Gastroesophageal sphincter (tissue), 4 donors: ENCODE measurements at regions not wholly inside any gene's neighbourhood (a gene's known extent, or its start where the extent isn't known, plus 50 kb on each side); places are given as distances from the start of the nearest gene placed in this dataset.

Experiments
- ATAC-seq: fragments of 150-250 bp; one replicate; pipeline ENCODE4 v1.9.1; 2016; ENCODE audit warnings: mild to moderate bottlenecking, moderate library complexity
- H3K27ac ChIP-seq, 4 donors: fragments of 200-600 bp; sonication (generic) in 3 of 4; 1 replicate in 3 of 4; 2 replicates in 1 of 4; pipeline ENCODE4 v1.5.1; 2016 to 2019
- H3K27me3 ChIP-seq: fragments of 200-600 bp; sonication (generic); one replicate; pipeline ENCODE4 v1.5.1; 2019
- H3K36me3 ChIP-seq, 2 donors: fragments of 200-600 bp; sonication (generic); one replicate each; pipeline ENCODE4 v1.5.1; 2019; ENCODE audit warnings: control low read depth in 1 of 2
- H3K4me1 ChIP-seq, 3 donors: fragments of 200-600 bp; sonication (generic); 1 replicate in 2 of 3; 2 replicates in 1 of 3; pipeline ENCODE4 v1.5.1; 2016 to 2019; ENCODE audit warnings: control low read depth in 2 of 3
- H3K4me3 ChIP-seq, 2 donors: fragments of 200-600 bp; sonication (generic); one replicate each; pipeline ENCODE4 v1.5.1; 2019; ENCODE audit warnings: mild to moderate bottlenecking in 1 of 2, moderate library complexity in 1 of 2
- H3K9me3 ChIP-seq, 3 donors: fragments of 200-600 bp; sonication (generic); one replicate each; pipeline ENCODE4 v1.5.1; 2017 to 2019; ENCODE audit warnings: control low read depth in 2 of 3
- CTCF ChIP-seq, 4 experiments: fragments of 200-600 bp in 2 of 4; fragments of 450-650 bp in 2 of 4; sonication (generic) in 1 of 4; IDR thresholded peaks; one replicate each; pipeline ENCODE4 v1.5.1; 2017 to 2019; ENCODE audit warnings: antibody characterized with exemption in 4 of 4, mild to moderate bottlenecking in 2 of 4, moderate library complexity in 2 of 4
- EP300 ChIP-seq: sonication (generic); formaldehyde crosslinking; IDR thresholded peaks from one replicate; pipeline ENCODE4 v1.6.1; 2017; ENCODE audit warnings: antibody characterized with exemption, mild to moderate bottlenecking
- POLR2A ChIP-seq, 2 donors: fragments of 450-650 bp; IDR thresholded peaks; one replicate each; pipeline ENCODE4 v1.6.1; 2017; ENCODE audit warnings: antibody characterized with exemption in 2 of 2, mild to moderate bottlenecking in 2 of 2, moderate library complexity in 1 of 2
- POLR2AphosphoS5 ChIP-seq: sonication (generic); formaldehyde crosslinking; IDR thresholded peaks from one replicate; pipeline ENCODE4 v1.6.1; 2017; ENCODE audit warnings: antibody characterized with exemption
- WGBS, 2 donors: methylation state at CpG; one replicate each; pipeline ENCODE4 v1.1.5; 2018; ENCODE audit warnings: low coverage in 1 of 2; 5-methylcytosine and 5-hydroxymethylcytosine counted together

- Histone ChIP-seq H3K27ac (no peak overlapping the region), H3K9me3 (no peaks in the 10 kb centered on the region), H3K4me3 (no peak overlapping the region), H3K27me3 (no peaks in the 10 kb centered on the region), H3K4me1 (no peaks in the 10 kb centered on the region), H3K36me3 (no peaks in the 10 kb centered on the region)
- no peak for ATAC-seq
- WGBS, 2 donors = 72 to 83% methylated on average over 2 of the region's 2 CpGs
- TF ChIP-seq POLR2AphosphoS5 (no peak), POLR2A (IDR thresholded peaks at IDR 0.05) (no peak), EP300 (no peak), CTCF (IDR thresholded peaks at IDR 0.05) (no peak)
Observed at GRCh38 chr7:83280671-83281070, 118.0 kb upstream of the PCLO start.

DNA sequence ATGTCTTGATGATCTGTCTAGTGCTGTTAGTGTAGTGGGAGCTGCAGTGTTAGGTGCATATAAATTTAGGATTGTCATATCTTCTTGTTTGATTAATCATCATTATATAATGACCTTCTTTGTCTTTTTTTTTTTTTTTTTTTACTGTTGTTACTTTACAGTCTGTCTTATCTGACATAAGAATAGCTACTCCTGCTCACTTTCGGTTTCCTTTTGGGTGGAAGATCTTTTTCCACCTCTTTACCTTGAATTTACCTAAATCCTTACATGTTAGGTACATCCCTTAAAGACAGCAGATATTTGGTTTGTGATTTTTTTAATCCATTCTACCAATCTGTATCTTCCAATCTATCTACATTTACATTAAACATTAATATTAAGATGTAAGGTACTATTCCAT is 113.6 kb upstream of the PCLO start:
- no peaks in the 10 kb centered on the region for H3K27me3 ChIP-seq
- ATAC-seq = no peak
- H3K4me3 ChIP-seq = no peak overlapping the region
- H3K9me3 ChIP-seq = no peaks in the 10 kb centered on the region
- TF ChIP-seq POLR2A (IDR thresholded peaks at IDR 0.05) = no peak
- TF ChIP-seq POLR2AphosphoS5 = no peak
- TF ChIP-seq CTCF (IDR thresholded peaks at IDR 0.05) = no peak
- no peak for TF ChIP-seq EP300
- H3K27ac ChIP-seq = no peak overlapping the region
- WGBS, 2 donors = 94% methylated on average over 1 of the region's 1 CpG; no CpG with 5 or more reads in 1 of the 2 donors
- no peaks in the 10 kb centered on the region for H3K4me1 ChIP-seq
- H3K36me3 ChIP-seq = no peaks in the 10 kb centered on the region

- ATAC-seq = no peak
- TF ChIP-seq EP300 (no peak), CTCF (IDR thresholded peaks at IDR 0.05) (no peak), POLR2AphosphoS5 (no peak), POLR2A (IDR thresholded peaks at IDR 0.05) (no peak)
Observed at GRCh38 chr7:83273699-83274098, 111.0 kb upstream of the PCLO start.

DNA sequence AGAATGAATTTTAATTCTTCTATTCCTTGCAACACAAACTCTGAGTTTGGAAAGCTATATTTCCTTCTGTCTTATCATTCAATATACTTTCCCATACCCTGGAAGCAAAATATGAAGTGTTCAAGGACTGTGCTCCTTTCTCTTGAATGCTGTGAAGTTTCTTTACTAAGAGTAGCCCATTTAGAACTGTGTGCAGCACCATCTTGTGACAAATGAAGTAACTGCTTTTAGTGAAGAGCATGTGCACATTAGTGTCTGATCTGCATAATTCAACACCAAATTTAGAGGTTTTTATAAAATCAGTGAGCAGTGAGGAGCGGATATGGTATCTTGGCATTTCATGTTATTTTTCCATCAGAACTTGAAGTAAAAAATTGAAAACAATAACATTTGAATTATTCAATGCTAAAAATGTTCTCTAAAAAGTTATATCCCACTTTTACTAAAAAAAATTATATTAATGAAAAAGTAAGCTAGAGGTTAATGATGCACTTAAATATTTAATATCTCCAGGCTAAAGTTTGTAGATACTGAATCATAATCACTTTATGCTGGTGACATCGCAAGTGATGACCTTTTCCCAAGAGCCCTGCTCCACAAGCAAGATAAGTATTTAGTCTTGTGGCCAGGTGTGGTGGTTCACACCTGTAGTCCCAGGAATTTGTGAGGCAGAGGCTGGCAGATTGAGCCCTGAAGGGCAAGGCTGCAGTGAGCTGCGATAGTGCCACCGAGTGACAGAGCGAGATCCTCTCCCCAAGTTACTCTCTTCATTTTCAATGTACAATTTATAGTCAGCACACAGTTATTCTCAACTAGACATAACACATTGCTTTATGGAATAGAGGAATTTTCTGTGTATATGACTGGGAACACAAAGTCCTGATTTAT is 108.8 kb upstream of the PCLO start:
- no peak overlapping the region for H3K27ac ChIP-seq
- TF ChIP-seq CTCF (IDR thresholded peaks at IDR 0.05) = no peak
- TF ChIP-seq POLR2A (IDR thresholded peaks at IDR 0.05) = no peak
- no peak for TF ChIP-seq EP300
- TF ChIP-seq POLR2AphosphoS5 = no peak
- H3K27me3 ChIP-seq = no peaks in the 10 kb centered on the region
- no peak overlapping the region for H3K4me3 ChIP-seq
- H3K9me3 ChIP-seq = no peaks in the 10 kb centered on the region
- ATAC-seq = no peak
- 68 to 79% methylated on average over 5 of the region's 5 CpGs for WGBS, 2 donors
- H3K36me3 ChIP-seq = no peaks in the 10 kb centered on the region
- no peaks in the 10 kb centered on the region for H3K4me1 ChIP-seq

More at GRCh38 chr7:83273699-83274098, 111.0 kb upstream of the PCLO start:
- no peaks in the 10 kb centered on the region for H3K27me3 ChIP-seq
- no peaks in the 10 kb centered on the region for H3K36me3 ChIP-seq
- H3K27ac ChIP-seq = no peak overlapping the region
- no peaks in the 10 kb centered on the region for H3K9me3 ChIP-seq
- no peak overlapping the region for H3K4me3 ChIP-seq
- H3K4me1 ChIP-seq = no peaks in the 10 kb centered on the region

- no peaks in the 10 kb centered on the region for H3K9me3 ChIP-seq
- no peaks in the 10 kb centered on the region for H3K36me3 ChIP-seq
- no peak overlapping the region for H3K4me3 ChIP-seq
- TF ChIP-seq POLR2AphosphoS5 (no peak), CTCF (IDR thresholded peaks at IDR 0.05) (no peak), EP300 (no peak), POLR2A (IDR thresholded peaks at IDR 0.05) (no peak)
- WGBS, 2 donors = 60 to 79% methylated on average over 3 of the region's 3 CpGs
- no peaks in the 10 kb centered on the region for H3K4me1 ChIP-seq
- ATAC-seq = no peak
- H3K27ac ChIP-seq = no peak overlapping the region
- no peaks in the 10 kb centered on the region for H3K27me3 ChIP-seq
Observed at GRCh38 chr7:83270407-83270806, 107.7 kb upstream of the PCLO start.
